PC-3 (cell line): ENCODE measurements at regions not wholly inside any gene's neighbourhood (a gene's known extent, or its start where the extent isn't known, plus 50 kb on each side); places are given as distances from the start of the nearest gene placed in this dataset.

Experiments used
- ATAC-seq: fragments of 200-7000 bp; cut with Tn5 transposase; 2 replicates; pipeline ENCODE4 v1.9.1; 2020; ENCODE audit warnings: mild to moderate bottlenecking, moderate library complexity
- BruUV-seq: library from RNA; stranded (reverse); fragments of 400-500 nt; replicated peaks from 2 replicates; lab custom pipeline; 2021; lab: Mats Ljungman, UMichigan
- CTCF ChIA-PET: fragments of 300-600 bp; sonication (Branson Sonifier 250); formaldehyde crosslinking; loops from one replicate; lab custom pipeline; 2022; ENCODE audit warnings: antibody characterized with exemption; lab: Charles Lee
- POLR2A ChIA-PET: fragments of 300-600 bp; sonication (Branson Sonifier 250); formaldehyde crosslinking; loops from one replicate; lab custom pipeline; 2022; ENCODE audit warnings: antibody characterized with exemption; ENCODE audit not compliant: unreplicated experiment; lab: Charles Lee
- DNase-seq: peaks from one replicate; pipeline ENCODE4 v3.0.0-alpha.2; 2015
- H2AFZ ChIP-seq: fragments of 300-600 bp; sonication (generic); 2 replicates; pipeline ENCODE4 v1.6.0; 2016; ENCODE audit warnings: antibody characterized with exemption, low read length
- H3F3A ChIP-seq: fragments of 300-600 bp; sonication (generic); one replicate; pipeline ENCODE4 v1.6.0; 2017; ENCODE audit warnings: antibody characterized with exemption, low read length, control low read depth, mild to moderate bottlenecking; ENCODE audit not compliant: unreplicated experiment
- H3K27ac ChIP-seq: fragments of 300-600 bp; sonication (generic); 2 replicates; pipeline ENCODE4 v1.5.1; 2016; ENCODE audit warnings: mild to moderate bottlenecking, low read length
- H3K27me3 ChIP-seq: fragments of 300-600 bp; sonication (generic); 2 replicates; pipeline ENCODE4 v1.6.1; 2016; ENCODE audit warnings: low read length, mixed read lengths
- H3K36me3 ChIP-seq: fragments of 300-600 bp; sonication (generic); 2 replicates; pipeline ENCODE4 v1.6.1; 2016; ENCODE audit warnings: low read depth, mixed run types, low read length, mixed read lengths
- H3K4me1 ChIP-seq: fragments of 300-600 bp; sonication (generic); 2 replicates; pipeline ENCODE4 v1.5.1; 2016; ENCODE audit warnings: low read length; ENCODE audit not compliant: insufficient read depth
- H3K4me2 ChIP-seq: fragments of 300-600 bp; sonication (generic); 2 replicates; pipeline ENCODE4 v1.6.0; 2016; ENCODE audit warnings: low read length
- H3K4me3 ChIP-seq: fragments of 300-600 bp; sonication (generic); 2 replicates; pipeline ENCODE4 v1.5.1; 2016; ENCODE audit warnings: mild to moderate bottlenecking, low read length, mixed read lengths
- H3K79me2 ChIP-seq: fragments of 300-600 bp; sonication (generic); 2 replicates; pipeline ENCODE4 v1.6.1; 2017; ENCODE audit warnings: low read length, mixed read lengths
- H3K9ac ChIP-seq: fragments of 300-600 bp; sonication (generic); 2 replicates; pipeline ENCODE4 v1.6.0; 2016; ENCODE audit warnings: mild to moderate bottlenecking, low read length
- H3K9me2 ChIP-seq: fragments of 300-600 bp; sonication (generic); replicated peaks from 2 replicates; pipeline ENCODE4 v1.6.1; 2016; ENCODE audit warnings: mixed run types, low read length, mixed read lengths
- H3K9me3 ChIP-seq: fragments of 300-600 bp; sonication (generic); 2 replicates; pipeline ENCODE4 v1.6.1; 2016; ENCODE audit warnings: low read length, mixed read lengths
- H4K20me1 ChIP-seq: fragments of 300-600 bp; sonication (generic); 2 replicates; pipeline ENCODE4 v1.6.1; 2016; ENCODE audit warnings: low read length, mixed read lengths
- EZH2 ChIP-seq: fragments of 300-600 bp; sonication (generic); IDR thresholded peaks from one replicate; pipeline ENCODE4 v1.6.1; 2017; ENCODE audit warnings: antibody characterized with exemption, mild to moderate bottlenecking, low read length; ENCODE audit not compliant: unreplicated experiment
- EZH2phosphoT487 ChIP-seq: fragments of 300-600 bp; sonication (generic); IDR thresholded peaks from 2 replicates; pipeline ENCODE4 v1.6.1; 2018; ENCODE audit warnings: mild to moderate bottlenecking, antibody characterized with exemption, low read length, borderline replicate concordance
- intact Hi-C: fragments of 100-400 bp; cut with micrococcal nuclease; formaldehyde crosslinking; loops from 2 replicates; pipeline ENCODE4 v1.9.0; 2023
- TF ChIP-seq, protein P1 (sequence below): fragments of 300-600 bp; sonication (generic); conservative IDR thresholded peaks from 2 replicates; pipeline ENCODE4 v1.5.1; 2017; ENCODE audit warnings: antibody characterized with exemption, low read depth, mild to moderate bottlenecking, low read length

DNA sequence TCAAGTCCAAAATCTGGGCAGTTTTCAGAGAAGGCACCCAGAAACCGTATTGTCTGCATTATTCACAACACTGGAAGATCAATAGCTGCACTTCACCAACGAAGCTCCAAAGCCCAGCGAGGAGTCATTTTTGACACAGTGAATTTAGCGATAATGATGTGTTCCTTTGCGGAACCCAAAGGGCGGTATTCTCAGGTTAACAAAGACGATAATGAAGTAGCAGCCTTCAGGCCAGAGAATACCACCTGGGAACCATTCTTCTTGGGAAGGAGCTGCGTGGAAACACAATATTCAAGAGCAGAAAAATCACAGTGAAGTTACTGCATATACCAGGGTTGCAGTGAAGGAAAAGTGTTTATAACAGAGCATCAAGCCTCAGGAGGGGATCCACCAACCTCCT, 381.0 kb downstream of the TOX3 start:
- Histone ChIP-seq H3K36me3 (no peaks in the 10 kb centered on the region), H3K4me3 (no peak overlapping the region), H3K9me2 (no peaks in the 10 kb centered on the region), H2AFZ (no peak overlapping the region), H3K27ac (no peak overlapping the region), H3K4me1 (no peaks in the 10 kb centered on the region), H3K79me2 (no peaks in the 10 kb centered on the region), H3K27me3 (no peaks in the 10 kb centered on the region), H3K9me3 (no peaks in the 10 kb centered on the region), H3K4me2 (no peak overlapping the region), H4K20me1 (no peaks in the 10 kb centered on the region), H3F3A (no peaks in the 10 kb centered on the region), H3K9ac (no peak overlapping the region)
- TF ChIP-seq EZH2, result no peak
- TF ChIP-seq, protein P1, sequence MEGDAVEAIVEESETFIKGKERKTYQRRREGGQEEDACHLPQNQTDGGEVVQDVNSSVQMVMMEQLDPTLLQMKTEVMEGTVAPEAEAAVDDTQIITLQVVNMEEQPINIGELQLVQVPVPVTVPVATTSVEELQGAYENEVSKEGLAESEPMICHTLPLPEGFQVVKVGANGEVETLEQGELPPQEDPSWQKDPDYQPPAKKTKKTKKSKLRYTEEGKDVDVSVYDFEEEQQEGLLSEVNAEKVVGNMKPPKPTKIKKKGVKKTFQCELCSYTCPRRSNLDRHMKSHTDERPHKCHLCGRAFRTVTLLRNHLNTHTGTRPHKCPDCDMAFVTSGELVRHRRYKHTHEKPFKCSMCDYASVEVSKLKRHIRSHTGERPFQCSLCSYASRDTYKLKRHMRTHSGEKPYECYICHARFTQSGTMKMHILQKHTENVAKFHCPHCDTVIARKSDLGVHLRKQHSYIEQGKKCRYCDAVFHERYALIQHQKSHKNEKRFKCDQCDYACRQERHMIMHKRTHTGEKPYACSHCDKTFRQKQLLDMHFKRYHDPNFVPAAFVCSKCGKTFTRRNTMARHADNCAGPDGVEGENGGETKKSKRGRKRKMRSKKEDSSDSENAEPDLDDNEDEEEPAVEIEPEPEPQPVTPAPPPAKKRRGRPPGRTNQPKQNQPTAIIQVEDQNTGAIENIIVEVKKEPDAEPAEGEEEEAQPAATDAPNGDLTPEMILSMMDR, result no peak
- no peak for TF ChIP-seq EZH2phosphoT487
- ATAC-seq (no peak), DNase-seq (no peak)
- ChIA-PET CTCF (no interaction called here), POLR2A (no interaction called here)
- intact Hi-C loops, result no loop called here
- no TSS peak for BruUV-seq

DNA sequence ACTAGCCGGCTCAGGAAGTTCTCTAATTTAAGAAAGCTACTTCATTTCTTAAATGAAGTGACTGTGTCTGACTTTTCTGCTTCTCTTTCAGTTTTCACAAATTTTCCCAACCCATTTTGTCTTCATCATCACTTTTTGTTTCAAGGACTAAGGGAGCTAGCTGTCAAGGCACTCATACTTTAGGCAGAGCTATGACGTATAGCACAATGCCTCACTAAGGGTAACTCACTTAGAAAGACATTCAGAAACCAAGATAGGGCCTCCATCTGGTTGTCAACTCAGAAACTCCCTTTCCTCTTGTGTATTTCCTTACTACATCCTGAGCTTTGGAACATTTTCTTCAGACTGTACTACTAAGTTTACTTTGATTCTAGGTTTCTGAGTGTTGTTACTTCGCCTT, 397.9 kb downstream of the TOX3 start:
- H3K27me3 ChIP-seq, result no peaks in the 10 kb centered on the region
- intact Hi-C loops, result no loop called here
- H3F3A ChIP-seq, result no peaks in the 10 kb centered on the region
- H3K9ac ChIP-seq, result no peak overlapping the region
- H3K36me3 ChIP-seq, result no peaks in the 10 kb centered on the region
- H3K4me3 ChIP-seq, result no peak overlapping the region
- H3K4me2 ChIP-seq, result no peak overlapping the region
- H3K27ac ChIP-seq, result no peak overlapping the region
- ChIA-PET CTCF (no interaction called here), POLR2A (no interaction called here)
- no peaks in the 10 kb centered on the region for H3K79me2 ChIP-seq
- DNase-seq (no peak), ATAC-seq (no peak)
- H3K9me3 ChIP-seq, result no peaks in the 10 kb centered on the region
- H3K9me2 ChIP-seq, result no peaks in the 10 kb centered on the region
- H2AFZ ChIP-seq, result no peak overlapping the region
- TF ChIP-seq EZH2phosphoT487, result no peak
- TF ChIP-seq EZH2, result no peak
- TF ChIP-seq, protein P1, result no peak
- no peaks in the 10 kb centered on the region for H4K20me1 ChIP-seq
- no TSS peak for BruUV-seq
- no peaks in the 10 kb centered on the region for H3K4me1 ChIP-seq

DNA sequence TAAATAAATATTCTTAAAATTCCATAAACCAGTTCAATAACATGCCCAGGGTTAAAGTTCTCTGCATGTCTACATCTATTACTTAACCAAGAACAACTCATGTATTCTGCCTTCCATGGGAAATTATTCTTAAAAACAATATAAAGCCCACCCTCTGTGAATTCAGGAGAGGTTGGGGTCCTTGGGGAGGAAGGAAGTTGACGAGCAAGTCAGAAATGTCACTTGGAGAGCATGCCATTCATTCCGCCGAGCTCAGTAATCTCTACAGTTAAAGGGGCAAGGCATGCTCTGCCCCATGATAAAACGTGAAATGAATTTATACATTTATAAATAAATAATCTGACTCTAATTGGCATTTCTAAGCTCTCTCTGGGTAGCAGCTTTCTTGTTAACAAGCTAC, 405.1 kb downstream of the TOX3 start:
- Histone ChIP-seq H3K4me3 (no peak overlapping the region), H3K27ac (no peak overlapping the region), H3K36me3 (no peaks in the 10 kb centered on the region), H3K4me2 (no peak overlapping the region), H3F3A (no peaks in the 10 kb centered on the region), H3K9me3 (no peaks in the 10 kb centered on the region), H3K27me3 (no peaks in the 10 kb centered on the region), H4K20me1 (no peaks in the 10 kb centered on the region), H2AFZ (no peak overlapping the region), H3K4me1 (no peaks in the 10 kb centered on the region), H3K79me2 (no peaks in the 10 kb centered on the region), H3K9ac (no peak overlapping the region), H3K9me2 (no peaks in the 10 kb centered on the region)
- intact Hi-C loops, result no loop called here
- no TSS peak for BruUV-seq
- CTCF ChIA-PET, result no interaction called here
- no peak for ATAC-seq
- POLR2A ChIA-PET, result no interaction called here
- TF ChIP-seq EZH2phosphoT487 (no peak), EZH2 (no peak)
- TF ChIP-seq, protein P1, result no peak
- no peak for DNase-seq
